IgD-negative memory B cell (primary cell): ENCODE measurements at regions not wholly inside any gene's neighbourhood (a gene's known extent, or its start where the extent isn't known, plus 50 kb on each side); places are given as distances from the start of the nearest gene placed in this dataset.

Experiments
- H3K27ac Mint-ChIP-seq, 3 donors: one replicate each; pipeline ENCODE4 v1.8.0; 2020 to 2022; ENCODE audit warnings: mild to moderate bottlenecking in 3 of 3, mixed read lengths in 3 of 3, moderate library complexity in 1 of 3
- H3K27me3 Mint-ChIP-seq: one replicate; pipeline ENCODE4 v1.8.0; 2021; ENCODE audit warnings: mixed read lengths
- H3K36me3 Mint-ChIP-seq: one replicate; pipeline ENCODE4 v1.8.0; 2020; ENCODE audit warnings: mild to moderate bottlenecking, mixed read lengths
- H3K4me1 Mint-ChIP-seq, 3 donors: one replicate each; pipeline ENCODE4 v1.8.0; 2020 to 2022; ENCODE audit warnings: mixed read lengths in 3 of 3, mild to moderate bottlenecking in 1 of 3
- H3K4me3 Mint-ChIP-seq, 4 donors: one replicate each; pipeline ENCODE4 v1.8.0; 2020 to 2022; ENCODE audit warnings: mild to moderate bottlenecking in 4 of 4, mixed read lengths in 4 of 4, moderate library complexity in 3 of 4
- H3K9me3 Mint-ChIP-seq, 3 donors: one replicate each; pipeline ENCODE4 v1.8.0; 2020 to 2021; ENCODE audit warnings: mixed read lengths in 3 of 3, mild to moderate bottlenecking in 1 of 3

GRCh38 chr5:99879791-99880511 lies 655.2 kb upstream of the FAM174A start:
- Mint-ChIP-seq H3K4me3 (no peak overlapping the region), H3K27me3 (no peaks in the 10 kb centered on the region), H3K9me3 (peaks cover 0 to 6% (median 5%) of the 10 kb centered on the region in 3 donors), H3K27ac (no peak overlapping the region), H3K36me3 (no peaks in the 10 kb centered on the region), H3K4me1 (no peaks in the 10 kb centered on the region)

- H3K27ac Mint-ChIP-seq: no peak overlapping the region
- no peaks in the 10 kb centered on the region for H3K27me3 Mint-ChIP-seq
- H3K36me3 Mint-ChIP-seq: no peaks in the 10 kb centered on the region
- H3K4me3 Mint-ChIP-seq: no peak overlapping the region
- peaks cover 0 to 7% (median 5%) of the 10 kb centered on the region in 3 donors for H3K9me3 Mint-ChIP-seq
- H3K4me1 Mint-ChIP-seq: no peaks in the 10 kb centered on the region
Measured at GRCh38 chr5:99878830-99879229, 656.3 kb upstream of the FAM174A start.

DNA sequence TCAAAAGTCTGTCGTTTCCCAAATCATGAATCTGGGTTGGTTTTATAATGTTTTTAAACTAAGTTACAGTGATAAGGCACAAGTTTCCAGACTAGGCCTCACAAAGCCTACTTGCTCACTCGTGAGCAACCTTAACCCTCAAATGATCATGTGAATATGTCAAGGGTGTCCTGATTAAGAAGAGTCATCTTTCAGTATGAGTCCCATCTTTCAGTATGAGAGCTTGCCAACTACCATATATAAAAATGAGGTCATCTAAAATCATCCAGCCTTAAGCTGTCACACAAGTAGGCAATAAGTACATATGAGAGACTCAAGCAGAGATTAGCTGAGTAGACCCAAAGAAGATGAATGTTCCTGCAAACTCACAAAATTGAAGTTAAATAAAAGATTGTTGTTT lies 668.4 kb upstream of the FAM174A start:
- Mint-ChIP-seq H3K27ac (no peak overlapping the region), H3K4me1 (no peaks in the 10 kb centered on the region), H3K36me3 (no peaks in the 10 kb centered on the region)

GRCh38 chr5:99865159-99865558 lies 670.0 kb upstream of the FAM174A start:
- no peak overlapping the region for H3K4me3 Mint-ChIP-seq
- H3K4me1 Mint-ChIP-seq: no peaks in the 10 kb centered on the region
- H3K36me3 Mint-ChIP-seq: no peaks in the 10 kb centered on the region
- H3K9me3 Mint-ChIP-seq: peaks cover 0 to 6% (median 3%) of the 10 kb centered on the region in 3 donors
- H3K27me3 Mint-ChIP-seq: no peaks in the 10 kb centered on the region
- no peak overlapping the region for H3K27ac Mint-ChIP-seq

More for the DNA sequence above, 668.4 kb upstream of the FAM174A start:
- Mint-ChIP-seq H3K9me3 (peaks cover 0 to 7% (median 3%) of the 10 kb centered on the region in 3 donors), H3K4me3 (no peak overlapping the region), H3K27me3 (no peaks in the 10 kb centered on the region)

DNA sequence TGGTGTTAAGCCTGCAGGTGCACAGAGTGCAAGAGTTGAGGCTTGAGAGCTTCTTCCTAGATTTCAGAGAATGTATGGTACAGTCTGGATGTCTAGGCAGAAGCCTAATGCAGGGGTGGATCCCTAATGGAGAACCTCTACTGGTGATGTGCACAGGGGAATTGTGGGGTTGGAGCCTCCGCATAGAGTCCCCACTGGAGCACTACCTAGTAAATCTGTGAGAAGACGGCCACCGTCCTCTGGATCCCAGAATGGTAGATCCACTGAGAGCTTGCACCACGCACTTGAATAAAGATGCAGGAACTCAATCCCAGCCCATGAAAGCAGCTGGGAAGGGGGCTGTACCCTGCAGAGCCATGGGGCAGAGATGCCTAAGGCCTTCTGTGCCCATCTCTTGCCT lies 699.4 kb upstream of the FAM174A start:
- Mint-ChIP-seq H3K4me3 (no peak overlapping the region), H3K27ac (no peak overlapping the region), H3K27me3 (no peaks in the 10 kb centered on the region), H3K4me1 (no peaks in the 10 kb centered on the region), H3K36me3 (no peaks in the 10 kb centered on the region), H3K9me3 (peaks cover 0 to 7% (median 3%) of the 10 kb centered on the region in 3 donors)

DNA sequence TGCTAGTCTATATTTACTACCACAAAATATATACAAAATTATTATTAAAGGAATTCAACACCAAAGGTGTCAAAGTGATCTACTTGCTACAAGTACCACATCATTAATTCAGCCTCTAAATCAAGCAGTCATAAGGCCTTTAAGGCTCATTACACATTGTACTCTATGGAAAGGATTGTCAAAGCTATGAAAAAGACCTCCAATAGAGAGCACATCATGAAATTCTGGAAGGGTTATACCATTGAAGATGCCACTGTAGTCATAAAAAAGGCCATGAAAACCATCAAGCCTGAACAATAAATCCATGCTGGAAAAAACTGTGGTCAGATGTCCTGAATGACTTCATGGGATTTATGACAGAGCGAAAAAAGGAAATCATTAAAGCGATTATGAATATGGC lies 708.0 kb upstream of the FAM174A start:
- Mint-ChIP-seq H3K27me3 (no peaks in the 10 kb centered on the region), H3K36me3 (no peaks in the 10 kb centered on the region), H3K4me1 (no peaks in the 10 kb centered on the region)

DNA sequence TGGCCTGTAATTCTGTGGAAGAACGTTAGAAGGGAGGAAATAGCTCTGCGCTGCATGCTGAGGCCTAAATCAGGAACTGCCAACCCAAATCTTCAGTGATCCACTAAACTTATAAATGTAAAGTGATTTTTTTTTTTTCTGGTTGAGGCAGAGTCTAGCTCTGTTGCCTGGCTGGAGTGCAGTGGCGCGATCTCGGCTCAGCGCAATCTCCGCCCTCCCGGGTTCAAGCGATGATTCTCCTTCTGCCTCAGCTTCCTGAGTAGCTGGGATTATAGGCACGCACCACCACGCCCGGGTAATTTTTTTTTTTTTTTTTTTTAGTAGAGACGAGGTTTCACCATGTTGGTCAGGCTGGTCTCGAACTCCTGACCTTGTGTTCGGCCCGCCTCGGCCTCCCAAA lies 717.4 kb upstream of the FAM174A start:
- Mint-ChIP-seq H3K27me3 (no peaks in the 10 kb centered on the region), H3K4me3 (peak overlapping the region in 1 of 4 donors; percentile 66), H3K36me3 (no peaks in the 10 kb centered on the region), H3K4me1 (no peaks in the 10 kb centered on the region), H3K27ac (no peak overlapping the region), H3K9me3 (no peaks in the 10 kb centered on the region)

More for the DNA sequence above, 708.0 kb upstream of the FAM174A start:
- Mint-ChIP-seq H3K4me3 (no peak overlapping the region), H3K9me3 (peaks cover 0 to 4% (median 1%) of the 10 kb centered on the region in 3 donors), H3K27ac (no peak overlapping the region)

DNA sequence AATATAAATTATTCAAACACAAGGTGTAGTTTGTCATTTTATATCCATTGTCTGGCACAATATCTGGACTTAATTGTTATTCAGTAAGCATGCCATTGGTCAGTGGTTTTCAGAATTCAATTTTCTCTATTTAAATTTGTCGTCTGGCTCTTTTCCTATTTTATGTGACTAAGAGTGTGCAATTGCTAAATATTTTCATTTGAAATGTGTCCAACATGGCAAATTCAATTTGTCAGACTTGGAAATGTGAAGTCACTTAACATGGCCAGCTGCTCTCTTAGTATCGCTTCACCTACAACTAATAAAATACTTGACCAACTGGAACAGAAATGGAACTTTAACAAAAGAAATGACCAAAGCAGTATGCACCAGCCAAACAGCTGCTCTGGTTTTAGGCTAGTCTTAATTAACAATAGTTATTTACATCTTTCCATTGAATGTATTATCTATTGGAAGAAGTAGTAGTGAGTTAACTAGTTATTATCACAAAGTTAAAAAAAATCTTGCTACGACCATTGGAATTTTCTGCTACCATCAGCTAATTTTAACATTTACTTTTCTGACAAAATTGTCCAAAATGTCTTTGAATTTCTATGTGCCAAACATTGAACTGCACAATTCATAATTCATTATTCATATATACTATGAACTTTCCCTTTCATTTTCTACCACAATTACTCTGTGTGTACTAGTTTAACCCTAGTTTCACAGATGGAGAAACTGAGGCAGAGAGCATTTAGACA lies 720.7 kb upstream of the FAM174A start:
- H3K27ac Mint-ChIP-seq: no peak overlapping the region
- H3K27me3 Mint-ChIP-seq: no peaks in the 10 kb centered on the region
- no peaks in the 10 kb centered on the region for H3K4me1 Mint-ChIP-seq
- no peaks in the 10 kb centered on the region for H3K9me3 Mint-ChIP-seq
- H3K4me3 Mint-ChIP-seq: no peak overlapping the region
- no peaks in the 10 kb centered on the region for H3K36me3 Mint-ChIP-seq

DNA sequence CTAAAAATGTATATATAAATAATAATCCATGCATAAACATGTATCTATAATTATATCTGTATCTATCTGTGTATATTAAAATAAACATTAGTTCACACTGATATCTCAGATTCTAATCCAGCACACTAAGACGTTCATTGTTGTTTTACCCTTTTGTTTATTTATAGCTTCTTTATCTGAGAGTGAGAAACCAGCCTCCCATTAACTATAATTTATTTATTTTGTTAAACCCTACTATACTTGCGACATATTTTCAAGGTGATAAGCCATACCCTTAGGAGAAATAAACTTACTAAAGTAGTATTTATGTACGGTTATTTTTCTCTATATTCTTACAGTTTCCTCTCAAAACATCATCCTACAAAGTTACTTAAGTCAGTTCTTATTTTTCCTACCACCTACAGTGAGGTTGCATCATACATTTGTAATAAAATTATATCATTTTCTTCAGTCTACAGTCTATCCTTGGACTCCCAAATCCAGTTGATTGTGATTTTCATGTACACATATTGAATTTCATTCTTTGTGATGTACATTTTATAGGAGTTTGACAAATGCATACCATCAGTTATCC lies 726.4 kb upstream of the FAM174A start:
- no peaks in the 10 kb centered on the region for H3K9me3 Mint-ChIP-seq
- H3K27me3 Mint-ChIP-seq: no peaks in the 10 kb centered on the region
- no peak overlapping the region for H3K27ac Mint-ChIP-seq
- H3K36me3 Mint-ChIP-seq: no peaks in the 10 kb centered on the region
- H3K4me3 Mint-ChIP-seq: no peak overlapping the region
- H3K4me1 Mint-ChIP-seq: no peaks in the 10 kb centered on the region

DNA sequence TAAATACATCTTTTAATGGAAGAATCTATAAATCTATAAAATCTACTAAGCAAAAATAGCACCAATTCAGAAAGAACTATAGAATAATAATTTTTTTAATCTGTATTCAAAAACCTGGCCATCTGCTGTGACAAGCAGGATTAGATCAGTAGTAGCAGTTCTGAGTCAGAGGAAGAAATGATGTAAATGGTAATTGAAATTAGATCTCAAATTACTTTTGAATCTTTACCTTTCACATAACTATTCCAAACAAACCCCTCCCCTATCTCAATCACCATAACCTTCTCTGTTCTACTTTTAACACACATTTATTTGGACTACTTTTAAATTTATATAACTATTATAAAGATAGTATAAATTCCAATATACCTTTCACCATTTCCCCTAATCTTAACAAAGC lies 727.8 kb upstream of the FAM174A start:
- Mint-ChIP-seq H3K27ac (no peak overlapping the region), H3K36me3 (no peaks in the 10 kb centered on the region), H3K9me3 (no peaks in the 10 kb centered on the region), H3K27me3 (no peaks in the 10 kb centered on the region), H3K4me1 (no peaks in the 10 kb centered on the region), H3K4me3 (no peak overlapping the region)

GRCh38 chr5:99795031-99795430 lies 740.1 kb upstream of the FAM174A start:
- Mint-ChIP-seq H3K4me1 (no peaks in the 10 kb centered on the region), H3K27ac (no peak overlapping the region), H3K36me3 (no peaks in the 10 kb centered on the region), H3K4me3 (no peak overlapping the region), H3K27me3 (no peaks in the 10 kb centered on the region), H3K9me3 (peaks cover 0 to 7% (median 2%) of the 10 kb centered on the region in 3 donors)

DNA sequence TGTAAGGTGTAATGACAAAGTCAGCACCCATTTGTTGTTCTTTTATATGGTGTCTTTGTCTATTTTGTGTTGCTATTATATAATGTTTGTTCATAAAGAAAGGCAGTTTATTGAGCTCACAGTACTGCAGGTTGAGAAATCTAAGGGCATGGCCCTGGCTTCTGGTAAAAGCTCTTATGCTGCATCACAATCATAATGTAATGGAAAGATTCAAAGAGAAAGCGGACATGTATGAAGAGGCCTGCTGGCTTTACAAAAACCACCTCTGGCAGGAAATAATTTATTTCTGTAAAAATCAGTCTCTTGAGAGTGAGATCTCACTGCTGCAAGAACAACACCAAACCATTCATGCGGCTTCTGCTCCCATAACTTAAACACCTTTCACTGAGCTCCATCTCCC lies 746.7 kb upstream of the FAM174A start:
- peaks cover 3% of the 10 kb centered on the region for H3K27me3 Mint-ChIP-seq
- no peaks in the 10 kb centered on the region for H3K36me3 Mint-ChIP-seq
- H3K4me1 Mint-ChIP-seq: peaks cover 0 to 1% (median 0%) of the 10 kb centered on the region in 3 donors

DNA sequence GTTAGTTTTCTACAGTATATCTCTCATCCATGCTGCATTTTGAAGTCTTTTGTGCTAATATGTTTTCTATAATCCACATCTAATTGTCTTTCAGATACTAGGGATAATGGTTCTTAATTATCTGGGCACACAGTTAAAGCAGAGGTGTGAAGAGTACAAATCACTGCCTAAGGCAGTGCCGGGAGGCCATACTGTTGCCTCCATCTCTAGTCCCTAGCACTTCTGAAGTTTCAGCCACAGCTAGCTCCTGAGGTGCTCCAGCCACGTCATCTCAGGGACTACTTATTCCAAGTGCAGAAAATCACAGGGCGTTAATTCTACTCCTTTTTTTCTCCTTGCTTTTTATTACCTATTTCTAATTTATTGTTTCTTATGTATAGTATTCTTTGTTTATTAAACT lies 760.0 kb upstream of the FAM174A start:
- no peak overlapping the region for H3K27ac Mint-ChIP-seq
- no peaks in the 10 kb centered on the region for H3K9me3 Mint-ChIP-seq
- H3K4me1 Mint-ChIP-seq: peaks cover 0 to 2% (median 0%) of the 10 kb centered on the region in 3 donors
- H3K4me3 Mint-ChIP-seq: no peak overlapping the region
- no peaks in the 10 kb centered on the region for H3K36me3 Mint-ChIP-seq
- H3K27me3 Mint-ChIP-seq: no peaks in the 10 kb centered on the region

More for the DNA sequence above, 746.7 kb upstream of the FAM174A start:
- Mint-ChIP-seq H3K4me3 (no peak overlapping the region), H3K27ac (no peak overlapping the region), H3K9me3 (no peaks in the 10 kb centered on the region)

DNA sequence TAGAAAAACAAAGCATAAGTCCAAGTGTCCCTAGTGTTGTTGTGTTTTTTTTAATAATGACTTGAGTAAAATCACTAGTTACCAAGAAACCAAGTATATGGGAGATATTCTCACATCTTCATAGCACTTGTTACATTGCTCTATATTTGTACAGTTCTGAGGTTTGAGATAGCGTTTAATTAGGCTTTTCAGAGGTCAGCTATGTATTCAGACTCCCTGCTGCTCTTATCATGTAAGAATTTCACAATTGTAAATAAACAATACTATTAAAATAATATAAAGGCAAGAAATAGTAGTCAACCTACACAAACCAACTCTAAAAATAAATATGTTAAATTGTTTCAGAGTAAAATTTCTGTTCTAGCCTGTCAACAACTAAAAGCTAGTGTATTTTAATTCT lies 761.9 kb upstream of the FAM174A start:
- Mint-ChIP-seq H3K36me3 (no peaks in the 10 kb centered on the region), H3K27ac (no peak overlapping the region), H3K27me3 (no peaks in the 10 kb centered on the region), H3K4me3 (no peak overlapping the region), H3K9me3 (peaks cover 0 to 2% (median 0%) of the 10 kb centered on the region in 3 donors), H3K4me1 (peaks cover 0 to 2% (median 0%) of the 10 kb centered on the region in 3 donors)

DNA sequence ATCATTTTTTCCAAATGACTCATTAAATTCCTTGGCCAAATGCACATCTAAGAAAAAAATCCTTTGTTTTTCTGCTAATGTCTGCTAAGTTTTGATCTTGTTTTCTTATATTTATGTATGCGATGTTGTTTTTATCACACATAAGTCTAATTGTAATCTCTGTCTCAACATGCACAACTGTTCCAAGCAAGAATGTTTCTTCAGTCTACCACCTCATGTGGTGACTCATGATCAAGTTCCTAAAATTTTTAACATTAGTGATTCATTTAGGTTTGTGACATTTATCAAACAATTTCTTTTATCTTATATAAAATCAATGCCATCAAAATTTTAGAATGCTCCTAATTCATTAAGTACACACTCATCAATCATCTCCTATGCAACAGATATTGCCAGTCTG lies 763.9 kb upstream of the FAM174A start:
- H3K4me1 Mint-ChIP-seq: peaks cover 0 to 2% (median 0%) of the 10 kb centered on the region in 3 donors
- H3K36me3 Mint-ChIP-seq: no peaks in the 10 kb centered on the region
- no peaks in the 10 kb centered on the region for H3K27me3 Mint-ChIP-seq
- no peak overlapping the region for H3K27ac Mint-ChIP-seq
- H3K9me3 Mint-ChIP-seq: peaks cover 0 to 5% (median 2%) of the 10 kb centered on the region in 3 donors
- H3K4me3 Mint-ChIP-seq: no peak overlapping the region
